ENCODE measurements at regions not wholly inside any gene's neighbourhood (a gene's known extent, or its start where the extent isn't known, plus 50 kb on each side); places are given as distances from the start of the nearest gene placed in this dataset.

DNA sequence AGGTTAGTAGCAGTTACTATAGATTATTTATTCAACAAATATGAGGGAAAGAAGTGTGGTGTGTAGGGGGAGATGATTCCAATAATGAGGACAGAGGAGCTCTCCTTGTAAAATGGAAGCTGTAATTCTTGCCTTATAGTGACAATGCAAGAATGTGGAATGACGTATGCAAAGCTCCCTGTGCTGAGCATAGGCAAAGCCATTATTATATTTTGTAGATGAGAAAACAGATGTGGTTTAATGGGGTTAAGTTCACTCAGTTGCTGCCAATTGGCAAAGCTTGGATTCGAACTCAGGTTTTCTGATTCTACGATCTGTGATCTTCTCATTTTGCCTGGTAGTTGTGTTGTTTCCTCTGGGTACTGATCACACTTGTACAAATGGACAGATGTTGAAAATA, 153.3 kb downstream of the LSMEM1 start:
- TF ChIP-seq CTCF (IDR thresholded peaks at IDR 0.05; ENCODE audit: control extremely low read depth, extremely low read depth, low read depth, missing control alignments) = no peak
- no peak for DNase-seq (ENCODE audit: extremely low spot score)
- POLR2A ChIA-PET = no interaction called here
- CTCF ChIA-PET = no interaction called here

DNA sequence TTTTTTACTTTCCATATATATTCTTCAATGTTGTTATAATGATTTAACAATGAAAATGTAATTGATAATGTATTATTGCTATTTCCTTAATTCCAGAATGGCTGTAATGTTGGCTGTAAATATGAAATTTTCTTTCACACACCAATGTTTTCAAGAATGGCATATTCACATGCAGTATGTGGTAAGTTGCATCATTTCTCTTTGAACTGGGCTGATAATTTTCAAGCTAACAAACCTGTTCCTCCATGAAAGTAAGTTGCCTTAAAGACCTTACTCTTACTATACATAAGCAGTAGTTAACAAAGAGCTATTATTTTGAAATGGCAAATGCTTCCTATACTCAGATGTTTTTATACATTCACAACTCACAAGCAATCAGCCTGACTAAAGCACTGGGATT, 154.5 kb downstream of the TMEM168 start:
- DNase-seq (ENCODE audit: extremely low spot score) = no peak
- CTCF ChIA-PET = interaction anchor here (1.4 kb wide), 1 partner anchor 21 kb away, joined by 3 read pairs; no protein-coding TSS in a partner anchor
- TF ChIP-seq CTCF (IDR thresholded peaks at IDR 0.05; ENCODE audit: control extremely low read depth, extremely low read depth, low read depth, missing control alignments) = no peak
- POLR2A ChIA-PET = no interaction called here

- no peak for TF ChIP-seq CTCF (IDR thresholded peaks at IDR 0.05; ENCODE audit: control extremely low read depth, extremely low read depth, low read depth, missing control alignments)
- ChIA-PET POLR2A (no interaction called here), CTCF (interaction anchor here (0.9 kb wide), 1 partner anchor 8 kb away, joined by 3 read pairs; no protein-coding TSS in a partner anchor)
- DNase-seq (ENCODE audit: extremely low spot score) = no peak
These were observed 151.4 kb downstream of the TMEM168 start for GRCh38 chr7:112638675-112639400.

GRCh38 chr7:112640685-112641084, 149.5 kb downstream of the TMEM168 start:
- TF ChIP-seq CTCF (IDR thresholded peaks at IDR 0.05; ENCODE audit: control extremely low read depth, extremely low read depth, low read depth, missing control alignments) = no peak
- ChIA-PET CTCF (no interaction called here), POLR2A (no interaction called here)
- DNase-seq (ENCODE audit: extremely low spot score) = no peak

GRCh38 chr7:112646783-112647182, 143.4 kb downstream of the TMEM168 start:
- CTCF ChIA-PET = no interaction called here
- no peak for TF ChIP-seq CTCF (IDR thresholded peaks at IDR 0.05; ENCODE audit: control extremely low read depth, extremely low read depth, low read depth, missing control alignments)
- no peak for DNase-seq (ENCODE audit: extremely low spot score)
- POLR2A ChIA-PET = no interaction called here

DNA sequence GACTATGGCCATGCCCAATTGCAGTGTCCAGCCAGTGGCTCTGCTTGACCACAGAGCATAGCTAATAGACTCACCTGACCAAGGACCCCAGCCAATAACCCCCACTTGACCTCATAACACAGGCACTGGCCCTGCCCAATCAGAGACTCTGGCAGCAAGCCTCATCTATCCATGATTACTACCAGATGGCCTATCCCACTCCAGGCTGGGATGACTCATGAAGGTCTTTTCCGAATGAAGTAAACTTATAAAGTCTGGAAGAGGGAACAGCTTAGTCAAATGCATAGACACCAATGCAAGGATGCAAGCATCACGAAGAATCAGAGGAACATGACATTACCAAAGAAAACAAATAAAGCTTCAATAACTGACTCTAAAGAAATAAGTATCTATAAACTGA, 141.4 kb downstream of the TMEM168 start:
- no peak for TF ChIP-seq CTCF (IDR thresholded peaks at IDR 0.05; ENCODE audit: control extremely low read depth, extremely low read depth, low read depth, missing control alignments)
- POLR2A ChIA-PET = no interaction called here
- DNase-seq (ENCODE audit: extremely low spot score) = no peak
- CTCF ChIA-PET = interaction anchor here (1.3 to 2.0 kb wide), 2 partner anchors 9 to 16 kb away, joined by 3 to 4 read pairs; no protein-coding TSS in a partner anchor

Data from GM10248 (cell line).